Heart left ventricle (tissue), 16 donors: ENCODE measurements at regions not wholly inside any gene's neighbourhood (a gene's known extent, or its start where the extent isn't known, plus 50 kb on each side); places are given as distances from the start of the nearest gene placed in this dataset.

ENCODE experiments used
- ATAC-seq, 4 donors: fragments of 200-7000 bp; cut with Tn5 transposase; one replicate each; pipeline ENCODE4 v1.9.1; 2020 to 2022; ENCODE audit warnings: moderate library complexity in 4 of 4, mild to moderate bottlenecking in 3 of 4, moderate number of reproducible peaks in 1 of 4
- DNase-seq, 5 donors: peaks; one replicate each; pipeline ENCODE4 v3.0.0-alpha.2; 2020
- H3K27ac ChIP-seq, 12 donors: fragments of 200-600 bp; sonication (generic) in 4 of 12; one replicate each; pipeline versions ENCODE4 v1.5.0 to v1.8.0; 2016 to 2022; ENCODE audit warnings: mild to moderate bottlenecking in 2 of 12
- H3K27me3 ChIP-seq, 9 donors: fragments of 200-600 bp; sonication (generic) in 2 of 9; one replicate each; pipeline versions ENCODE4 v1.5.1 to v1.8.0; 2016 to 2022; ENCODE audit warnings: mild to moderate bottlenecking in 3 of 9
- H3K36me3 ChIP-seq, 9 donors: fragments of 200-600 bp; sonication (generic) in 2 of 9; one replicate each; pipeline versions ENCODE4 v1.5.0 to v1.8.0; 2018 to 2022; ENCODE audit warnings: mild to moderate bottlenecking in 2 of 9
- H3K4me1 ChIP-seq, 12 donors: fragments of 200-600 bp; sonication (generic) in 4 of 12; one replicate each; pipeline versions ENCODE4 v1.5.0 to v1.8.0; 2016 to 2022; ENCODE audit warnings: mild to moderate bottlenecking in 3 of 12
- H3K4me3 ChIP-seq, 12 donors: fragments of 200-600 bp; sonication (generic) in 4 of 12; one replicate each; pipeline versions ENCODE4 v1.5.0 to v1.8.0; 2017 to 2022; ENCODE audit warnings: mild to moderate bottlenecking in 9 of 12, moderate library complexity in 4 of 12
- H3K9me3 ChIP-seq, 12 donors: fragments of 200-600 bp; sonication (generic) in 4 of 12; one replicate each; pipeline versions ENCODE4 v1.5.0 to v1.8.0; 2016 to 2022; ENCODE audit warnings: mild to moderate bottlenecking in 1 of 12
- POLR2A ChIP-seq, 2 donors: fragments of 450-650 bp; IDR thresholded peaks; one replicate each; pipeline ENCODE4 v1.6.1; 2017; ENCODE audit warnings: antibody characterized with exemption in 2 of 2, mild to moderate bottlenecking in 2 of 2, moderate library complexity in 2 of 2
- WGBS, 4 donors: extraction: QIAGEN DNeasy Blood & Tissue Kit in 2 of 4; methylation state at CpG; one replicate each; pipeline versions ENCODE4 v1.1.5 to v1.1.7; 2013 to 2018; 5-methylcytosine and 5-hydroxymethylcytosine counted together
- intact Hi-C, 10 donors: fragments of 100-400 bp; cut with DNase I; formaldehyde crosslinking; loops; one replicate each; pipeline versions ENCODE4 v1.11.1 to v1.14.2; 2022
- TF ChIP-seq, protein P1 (sequence below), 12 donors: fragments of 200-600 bp; sonication (generic) in 4 of 12; IDR thresholded peaks; one replicate each; pipeline versions ENCODE4 v1.5.0 to v1.8.0; 2018 to 2022; ENCODE audit warnings: antibody characterized with exemption in 12 of 12, mild to moderate bottlenecking in 5 of 12
- donor health status: ischemic (EF 13 %, LVEDD 7.1; RV severe dilation, severe dysfunction).
- donor health status: healthy with polysubstance abuse.
- donor health status: DM: no; HTN: yes; CAD: no.
- donor health status: DM: no; HTN: no; CAD: no.
- donor health status: ischemic (EF 25% LVEDD 6.9; RV normal size, moderate dysfunction).
- donor health status: ischemic (EF 25% LVEDD 5.7; RV mildly dilated, moderate dysfunction).
- donor health status: healthy.
- donor health status: DM: yes; HTN: yes; CAD: no.
- donor health status: ischemic (EF 35%, LVEDD 5.7; RV mildly dilated, moderate dysfunction).
- donor health status: nonischemic (EF 11% LVEDD 7.7; RV severe dilation, severe dysfunction).
- donor health status: DM: yes; HTN: yes; CAD: no.
- donor health status: PGD.
- donor health status: ischemic (EF 29% LVEDD 5.4; RV normal size, mild dysfunction).
- donor health status: nonischemic (EF 23%, LVEDD 6.1; RV moderate dilation, normal function).

- H3K27me3 ChIP-seq: no peaks in the 10 kb centered on the region
- DNase-seq (no peak), ATAC-seq (no peak)
- H3K27ac ChIP-seq: no peak overlapping the region
- H3K4me3 ChIP-seq: no peak overlapping the region
- intact Hi-C loops: no loop called here
- no peaks in the 10 kb centered on the region for H3K4me1 ChIP-seq
- peaks cover 0 to 9% (median 0%) of the 10 kb centered on the region in 12 donors for H3K9me3 ChIP-seq
- H3K36me3 ChIP-seq: no peaks in the 10 kb centered on the region
- TF ChIP-seq, protein P1, sequence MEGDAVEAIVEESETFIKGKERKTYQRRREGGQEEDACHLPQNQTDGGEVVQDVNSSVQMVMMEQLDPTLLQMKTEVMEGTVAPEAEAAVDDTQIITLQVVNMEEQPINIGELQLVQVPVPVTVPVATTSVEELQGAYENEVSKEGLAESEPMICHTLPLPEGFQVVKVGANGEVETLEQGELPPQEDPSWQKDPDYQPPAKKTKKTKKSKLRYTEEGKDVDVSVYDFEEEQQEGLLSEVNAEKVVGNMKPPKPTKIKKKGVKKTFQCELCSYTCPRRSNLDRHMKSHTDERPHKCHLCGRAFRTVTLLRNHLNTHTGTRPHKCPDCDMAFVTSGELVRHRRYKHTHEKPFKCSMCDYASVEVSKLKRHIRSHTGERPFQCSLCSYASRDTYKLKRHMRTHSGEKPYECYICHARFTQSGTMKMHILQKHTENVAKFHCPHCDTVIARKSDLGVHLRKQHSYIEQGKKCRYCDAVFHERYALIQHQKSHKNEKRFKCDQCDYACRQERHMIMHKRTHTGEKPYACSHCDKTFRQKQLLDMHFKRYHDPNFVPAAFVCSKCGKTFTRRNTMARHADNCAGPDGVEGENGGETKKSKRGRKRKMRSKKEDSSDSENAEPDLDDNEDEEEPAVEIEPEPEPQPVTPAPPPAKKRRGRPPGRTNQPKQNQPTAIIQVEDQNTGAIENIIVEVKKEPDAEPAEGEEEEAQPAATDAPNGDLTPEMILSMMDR (IDR thresholded peaks at IDR 0.05): no peak
- no peak for TF ChIP-seq POLR2A (IDR thresholded peaks at IDR 0.05)
These were observed 82.2 kb upstream of the CSNK1A1L start for GRCh38 chr13:37187621-37188020.

GRCh38 chr13:37187105-37187504, 81.6 kb upstream of the CSNK1A1L start:
- Histone ChIP-seq H3K27me3 (no peaks in the 10 kb centered on the region), H3K27ac (no peak overlapping the region), H3K9me3 (peaks cover 0 to 9% (median 0%) of the 10 kb centered on the region in 12 donors), H3K4me1 (no peaks in the 10 kb centered on the region), H3K36me3 (no peaks in the 10 kb centered on the region), H3K4me3 (no peak overlapping the region)
- ATAC-seq (no peak), DNase-seq (no peak)
- no peak for TF ChIP-seq POLR2A (IDR thresholded peaks at IDR 0.05)
- TF ChIP-seq, protein P1 (IDR thresholded peaks at IDR 0.05): no peak
- WGBS, 4 donors: 92 to 100% (median 97%) methylated on average over 2 of the region's 2 CpGs
- intact Hi-C loops: no loop called here

DNA sequence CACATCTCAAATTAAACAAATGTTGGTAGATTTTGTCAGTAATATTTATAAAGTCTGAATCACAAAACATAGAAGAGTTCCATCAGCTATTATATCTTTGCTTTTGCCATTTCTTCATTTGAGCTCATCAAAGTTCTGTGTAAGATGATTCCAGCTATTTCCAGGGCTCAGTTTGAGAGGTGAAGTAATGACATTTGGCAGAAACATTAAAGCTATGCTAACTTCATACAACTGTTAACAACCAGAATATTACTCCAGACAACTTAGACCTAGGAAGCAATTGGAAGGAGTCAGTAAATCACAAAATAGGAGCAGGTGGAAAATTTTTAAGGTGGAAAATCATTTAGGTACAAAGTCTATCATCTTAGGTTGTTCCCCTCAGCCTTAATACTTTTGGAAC, 76.2 kb upstream of the CSNK1A1L start:
- intact Hi-C loops: no loop called here

GRCh38 chr13:37179645-37180044, 74.2 kb upstream of the CSNK1A1L start:
- Histone ChIP-seq H3K36me3 (no peaks in the 10 kb centered on the region), H3K27ac (no peak overlapping the region), H3K4me3 (no peak overlapping the region), H3K27me3 (no peaks in the 10 kb centered on the region), H3K9me3 (no peaks in the 10 kb centered on the region), H3K4me1 (peaks cover 0 to 15% (median 0%) of the 10 kb centered on the region in 12 donors)
- DNase-seq: no peak
- intact Hi-C loops: no loop called here
- TF ChIP-seq, protein P1 (IDR thresholded peaks at IDR 0.05): no peak
- no peak for TF ChIP-seq POLR2A (IDR thresholded peaks at IDR 0.05)
- ATAC-seq: no peak
- 52 to 85% (median 76%) methylated on average over 4 of the region's 4 CpGs for WGBS, 4 donors

More for the DNA sequence above, 76.2 kb upstream of the CSNK1A1L start:
- ATAC-seq: no peak
- Histone ChIP-seq H3K27me3 (no peaks in the 10 kb centered on the region), H3K4me1 (peaks cover 0 to 3% (median 0%) of the 10 kb centered on the region in 12 donors), H3K9me3 (peaks cover 0 to 4% (median 0%) of the 10 kb centered on the region in 12 donors), H3K27ac (no peak overlapping the region), H3K36me3 (no peaks in the 10 kb centered on the region), H3K4me3 (no peak overlapping the region)
- no peak for DNase-seq
- TF ChIP-seq, protein P1 (IDR thresholded peaks at IDR 0.05): no peak
- TF ChIP-seq POLR2A (IDR thresholded peaks at IDR 0.05): no peak
